Hypothalamus (tissue), 51 donors: ENCODE measurements at regions not wholly inside any gene's neighbourhood (a gene's known extent, or its start where the extent isn't known, plus 50 kb on each side); places are given as distances from the start of the nearest gene placed in this dataset.
"Not testable (repeated sequence)": the region's sequence is repeated elsewhere in the genome, so short reads cannot be mapped to it uniquely, and the experiment has no call there.

ENCODE experiments used
- DNase-seq, 51 donors: peaks; one replicate each; lab custom pipeline; 2025; lab: John Stamatoyannopoulos, UW

DNA sequence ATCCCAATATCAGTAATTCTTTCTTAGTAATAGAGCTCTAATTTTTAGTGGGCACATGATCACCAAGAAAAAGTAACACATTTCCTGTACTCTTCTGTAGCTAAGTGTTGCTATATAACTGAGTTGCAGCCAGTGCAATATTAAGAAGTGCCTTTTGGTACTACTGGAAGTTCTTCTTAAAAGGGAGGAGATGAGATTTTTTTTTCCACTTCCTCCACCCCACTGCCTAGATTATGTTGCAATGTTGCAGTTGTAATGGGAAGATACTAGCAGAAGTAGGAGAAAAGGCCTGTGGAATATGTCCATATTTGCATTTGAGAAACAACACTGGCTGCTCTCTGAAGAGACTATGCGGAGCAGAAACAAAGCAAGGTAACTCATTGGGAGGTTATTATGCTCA is 280.6 kb upstream of the ANO5 start:
- no peak for DNase-seq

GRCh38 chr11:21921151-21921550 is 271.7 kb upstream of the ANO5 start:
- no peak for DNase-seq

- DNase-seq = no peak
These were observed 268.6 kb upstream of the ANO5 start for GRCh38 chr11:21924262-21924661.

- no peak for DNase-seq
These were observed 265.3 kb upstream of the ANO5 start for GRCh38 chr11:21927628-21928027.

DNA sequence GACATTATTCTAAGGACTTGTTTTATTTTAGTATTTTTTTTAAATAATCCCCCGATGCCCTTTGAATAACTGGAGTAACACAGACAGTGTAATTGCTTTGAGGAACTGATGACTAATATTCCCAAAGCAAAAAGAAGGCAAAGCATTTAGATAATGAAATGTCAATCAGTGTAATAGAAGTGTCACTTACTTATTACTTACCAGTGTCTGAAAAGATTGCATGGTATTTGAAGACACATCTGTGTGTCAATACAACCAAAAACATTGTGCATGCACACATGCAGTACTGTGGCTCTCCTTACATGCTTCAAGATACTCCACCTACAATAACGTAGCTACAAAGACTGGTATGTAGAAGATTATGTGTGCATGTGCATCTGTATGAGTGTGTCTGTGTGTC is 264.0 kb upstream of the ANO5 start:
- no peak for DNase-seq

DNA sequence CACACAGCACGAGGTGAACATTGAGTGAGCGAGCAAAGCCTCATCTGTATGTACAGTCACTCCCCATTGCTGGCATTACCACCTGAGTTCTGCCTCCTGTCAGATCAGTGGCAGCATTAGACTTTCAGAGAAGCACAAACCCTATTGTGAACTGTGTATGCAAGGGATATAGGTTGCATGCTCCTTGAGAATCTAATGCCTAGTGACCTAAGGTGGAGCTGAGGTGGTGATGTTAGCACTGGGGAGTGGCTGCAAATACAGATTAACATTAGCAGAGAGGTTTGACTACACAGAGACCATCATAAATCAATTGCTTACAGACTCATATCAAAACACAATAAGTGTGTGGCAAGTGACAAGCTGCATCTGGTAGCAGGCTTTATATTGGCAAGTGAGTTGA is 262.5 kb upstream of the ANO5 start:
- no peak for DNase-seq

DNA sequence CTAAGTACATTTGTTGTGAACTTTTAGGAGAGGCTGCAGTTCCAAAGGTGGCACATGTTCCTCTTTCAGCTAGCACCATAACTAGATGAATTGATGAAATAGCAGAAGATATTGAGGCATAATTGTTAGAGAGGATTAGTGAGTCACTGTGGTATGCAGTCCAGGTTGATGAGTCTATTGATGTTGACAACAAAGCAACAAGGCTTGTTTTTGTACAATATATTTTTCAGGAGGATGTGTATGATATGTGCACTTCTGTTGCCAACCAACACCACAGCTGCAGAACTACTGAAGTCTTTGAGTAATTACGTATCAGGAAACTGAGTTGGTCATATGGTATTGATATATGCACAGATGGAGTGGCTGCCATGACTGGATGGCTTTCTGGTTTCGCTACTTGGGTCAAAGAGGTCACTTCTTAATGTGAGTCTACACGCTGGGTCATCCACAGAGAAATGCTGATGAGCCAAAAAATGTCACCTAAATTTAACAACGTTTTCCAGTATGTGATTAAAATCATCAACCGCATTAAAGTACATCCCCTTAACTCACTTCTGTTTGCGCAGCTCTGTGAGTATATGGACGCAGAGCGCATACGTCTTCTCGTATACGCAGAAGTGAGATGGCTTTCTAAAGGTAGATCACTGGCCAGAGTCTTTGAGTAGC is 261.3 kb upstream of the ANO5 start:
- DNase-seq = no peak

- DNase-seq = no peak
These were observed 259.8 kb upstream of the ANO5 start for GRCh38 chr11:21933095-21933494.

- DNase-seq = no peak
These were observed 248.3 kb upstream of the ANO5 start for GRCh38 chr11:21944577-21944976.

DNA sequence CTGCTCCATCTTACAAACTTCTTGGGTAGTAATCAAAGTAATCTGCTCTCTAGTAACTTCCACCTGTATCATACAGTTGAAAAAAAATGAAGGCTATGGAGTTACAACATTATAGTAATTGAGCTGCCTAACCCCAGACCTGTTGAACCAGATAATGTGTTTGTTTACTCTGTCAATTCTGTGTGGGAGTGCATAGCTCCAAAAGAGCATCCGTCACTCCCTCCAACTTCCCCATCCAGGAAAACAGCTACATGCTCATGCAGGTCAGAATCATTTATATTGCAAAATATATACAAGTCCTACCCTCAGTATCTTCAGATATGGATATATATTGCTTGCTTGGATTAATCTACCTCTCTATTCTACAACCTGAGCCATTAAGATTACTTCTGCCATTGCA is 244.0 kb upstream of the ANO5 start:
- no peak for DNase-seq

DNA sequence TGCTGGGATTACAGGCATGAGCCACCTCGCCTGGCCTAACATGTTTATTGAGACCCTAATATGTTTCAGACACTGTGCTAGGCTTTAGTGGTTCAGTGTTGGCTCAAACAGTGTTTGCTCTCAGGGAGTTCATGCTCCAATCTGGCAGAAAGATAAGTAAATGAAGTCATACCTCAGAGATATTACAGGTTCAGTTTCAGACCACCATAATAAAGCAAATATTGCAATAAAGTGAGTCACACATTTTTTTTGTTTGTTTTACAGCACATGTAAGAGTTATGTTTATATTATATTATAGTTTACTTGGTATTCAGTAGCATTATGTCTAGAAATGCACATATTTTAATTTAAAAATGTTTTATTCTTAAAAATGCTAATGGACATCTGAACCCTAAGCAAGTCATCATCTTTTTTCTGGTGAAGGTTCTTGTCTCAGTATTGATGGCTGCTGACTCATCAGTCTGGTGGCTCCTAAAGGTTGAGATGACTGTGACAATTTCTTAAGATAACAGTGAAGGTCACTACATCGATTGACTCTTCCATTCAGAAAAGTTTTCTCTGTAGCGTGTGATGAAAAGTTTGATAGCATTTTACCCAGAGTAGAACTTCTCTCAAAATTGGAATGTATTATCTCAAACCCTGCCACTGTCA is 243.0 kb upstream of the ANO5 start:
- DNase-seq = no peak

GRCh38 chr11:21963013-21963412 is 229.9 kb upstream of the ANO5 start:
- no peak for DNase-seq

DNA sequence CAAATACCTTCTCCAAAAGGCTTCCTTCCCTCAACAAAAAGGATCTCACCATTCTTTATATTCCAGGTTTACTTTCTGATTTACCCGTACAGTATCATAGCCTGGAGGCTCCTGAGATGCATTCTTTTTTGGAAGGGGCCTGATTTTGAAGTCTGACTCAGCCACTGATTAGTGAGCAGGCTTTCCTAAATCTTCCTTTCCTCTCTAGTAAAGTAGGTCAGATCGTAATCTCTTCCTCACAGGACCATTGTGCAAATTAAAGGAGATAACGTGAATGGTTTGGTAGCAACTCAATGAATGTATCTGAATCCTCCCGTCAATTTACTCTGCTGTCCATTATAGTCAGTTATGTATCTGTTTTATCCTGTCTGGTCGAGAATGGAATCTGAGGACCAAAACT is 227.7 kb upstream of the ANO5 start:
- no peak for DNase-seq

DNA sequence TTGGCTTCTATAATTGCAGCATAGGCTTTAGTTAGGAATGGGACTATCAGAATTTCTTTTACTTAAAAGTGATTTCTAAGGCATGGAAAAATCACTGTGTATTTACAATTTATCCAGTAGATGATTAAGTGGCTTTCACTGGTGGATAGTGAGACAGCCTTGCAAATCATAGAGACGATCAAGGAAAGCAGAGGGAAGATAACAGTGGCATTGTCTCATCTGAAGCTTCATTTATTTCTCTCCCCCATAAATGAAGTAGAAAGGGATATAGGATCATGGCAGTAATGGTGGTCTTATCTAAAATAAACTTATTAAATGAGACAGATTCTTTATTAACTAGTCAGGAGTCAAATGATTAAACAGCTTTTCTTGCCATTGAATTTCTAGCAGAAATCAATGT is 224.2 kb upstream of the ANO5 start:
- DNase-seq = no peak

GRCh38 chr11:21969841-21970240 is 223.0 kb upstream of the ANO5 start:
- no peak for DNase-seq

- DNase-seq = no peak
These were observed 217.6 kb upstream of the ANO5 start for GRCh38 chr11:21975242-21975641.

DNA sequence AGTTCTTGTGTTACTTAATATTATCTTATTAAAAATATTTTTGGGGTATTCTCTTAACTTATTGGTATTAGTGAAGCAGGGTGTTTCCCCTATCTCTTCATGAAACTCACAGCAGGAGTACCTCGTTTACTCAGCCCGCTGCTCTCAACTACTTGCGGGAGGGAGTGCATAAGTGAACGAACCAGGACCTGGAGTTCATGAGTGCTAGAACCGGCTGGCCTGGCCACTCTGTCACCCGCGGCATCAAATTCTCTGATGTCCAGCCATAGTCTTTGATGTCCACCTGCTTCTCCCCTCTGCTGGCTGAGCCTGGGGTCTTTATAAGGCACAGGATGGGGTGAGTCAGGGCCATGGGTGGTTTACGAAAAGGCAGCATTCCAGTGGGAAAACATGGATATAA is 216.7 kb upstream of the ANO5 start:
- DNase-seq = no peak

DNA sequence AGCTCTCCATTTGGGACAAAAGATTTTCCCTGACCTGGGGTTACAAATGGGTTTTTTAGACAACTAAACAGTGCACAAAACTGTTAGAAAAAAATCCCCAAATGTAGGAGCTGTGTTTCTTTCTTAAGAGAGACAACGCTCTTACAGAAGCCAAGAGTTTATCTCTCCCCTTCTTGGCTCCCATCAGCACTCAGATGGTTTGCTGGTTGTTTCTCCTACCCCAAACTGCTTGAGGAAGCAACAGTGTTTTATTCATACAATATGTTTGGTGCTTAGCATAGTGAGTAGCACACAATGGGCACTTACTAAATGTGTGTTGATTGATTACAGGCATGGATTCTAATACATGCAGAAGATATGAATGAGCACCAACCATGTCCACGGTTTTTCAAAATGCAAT is 209.5 kb upstream of the ANO5 start:
- DNase-seq = no peak

DNA sequence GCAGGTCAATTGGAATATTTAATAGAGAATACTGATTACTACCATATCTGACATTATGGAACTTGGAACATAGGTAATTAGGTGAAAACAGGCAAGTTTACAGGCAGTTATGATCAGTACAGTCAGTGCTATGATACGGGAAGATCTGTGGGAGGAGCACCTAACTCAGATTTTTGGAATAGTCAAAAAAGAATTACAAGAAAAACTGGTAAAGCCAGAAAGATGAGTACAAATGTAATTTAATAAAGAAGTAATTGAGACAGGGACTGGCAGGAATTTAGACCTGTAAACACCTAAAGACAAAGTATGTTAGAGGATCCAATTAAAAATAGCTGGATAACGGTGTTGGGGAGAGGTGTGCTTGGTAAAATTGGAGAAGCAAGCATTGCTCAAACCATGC is 206.5 kb upstream of the ANO5 start:
- no peak for DNase-seq

DNA sequence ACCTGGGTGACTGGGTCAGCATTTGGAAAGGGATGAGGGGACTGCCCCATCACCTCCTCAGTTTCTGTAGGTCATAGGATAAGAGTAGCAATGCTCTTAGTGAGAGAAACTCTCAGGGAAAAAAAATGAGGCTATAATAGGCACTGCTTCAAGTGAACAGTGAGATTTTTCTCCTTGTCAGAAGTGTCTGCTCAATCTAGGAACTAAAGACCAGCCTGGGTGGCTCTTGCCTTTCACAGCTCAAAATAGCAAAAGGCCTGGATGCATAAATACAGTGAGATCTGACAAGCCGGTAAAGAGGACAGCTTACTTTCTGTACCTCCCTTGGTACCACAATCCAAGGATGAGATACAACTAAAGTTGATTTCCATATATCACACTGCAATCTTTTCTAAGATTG is 205.6 kb upstream of the ANO5 start:
- DNase-seq = peak in 1 of 51 donors; percentile 1

- peak in 1 of 51 donors; percentile 8 for DNase-seq
These were observed 204.4 kb upstream of the ANO5 start for GRCh38 chr11:21988477-21988876.

GRCh38 chr11:22001803-22002202 is 191.1 kb upstream of the ANO5 start:
- not testable (repeated sequence) for DNase-seq

GRCh38 chr11:22006901-22007300 is 186.0 kb upstream of the ANO5 start:
- no peak for DNase-seq
